ENCODE measurements at regions not wholly inside any gene's neighbourhood (a gene's known extent, or its start where the extent isn't known, plus 50 kb on each side); places are given as distances from the start of the nearest gene placed in this dataset.

DNA sequence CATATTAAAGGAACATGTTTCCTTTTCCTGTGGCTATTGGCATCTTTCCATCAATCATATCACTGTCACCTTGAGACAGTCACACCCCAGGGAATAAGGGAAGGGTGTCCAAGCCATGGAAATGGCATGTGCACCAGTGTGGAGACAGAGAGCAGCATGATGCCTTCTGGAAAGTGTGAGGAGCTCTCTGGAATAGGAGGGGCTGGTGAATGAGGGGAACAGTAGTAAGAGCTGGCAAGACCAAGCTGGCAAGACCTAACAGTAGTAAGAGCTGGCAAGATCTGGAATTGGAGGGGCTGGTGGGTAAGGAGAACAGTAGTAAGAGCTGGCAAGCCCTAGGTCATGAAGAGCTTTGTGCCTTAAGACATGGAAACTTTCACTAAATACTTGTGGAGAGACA, 186.7 kb downstream of the C1orf94 start:
- no peak for TF ChIP-seq CTCF (conservative IDR thresholded peaks at IDR 0.05; ENCODE audit: low read depth, low read length)
- TF ChIP-seq EZH2 (IDR thresholded peaks at IDR 0.05; ENCODE audit: low read length, unreplicated experiment), result no peak
